ENCODE measurements at regions not wholly inside any gene's neighbourhood (a gene's known extent, or its start where the extent isn't known, plus 50 kb on each side); places are given as distances from the start of the nearest gene placed in this dataset.

DNA sequence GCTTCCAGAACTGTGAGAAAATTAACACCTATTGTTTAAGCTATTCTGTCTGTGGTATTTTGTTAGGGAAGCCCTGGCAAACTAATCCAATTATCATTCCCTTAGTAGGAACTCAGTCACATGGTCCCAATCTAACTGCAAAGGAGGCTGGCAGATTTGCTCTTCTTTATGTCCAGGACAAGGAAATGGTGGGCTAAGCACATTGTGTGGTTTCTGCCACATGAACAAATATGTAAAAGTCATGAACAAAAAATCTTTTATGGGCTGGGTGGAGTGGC lies 278.6 kb upstream of the RPL38 start:
- POLR2A ChIA-PET: no interaction called here
- DNase-seq (ENCODE audit: extremely low spot score): no peak
- TF ChIP-seq, protein P1, sequence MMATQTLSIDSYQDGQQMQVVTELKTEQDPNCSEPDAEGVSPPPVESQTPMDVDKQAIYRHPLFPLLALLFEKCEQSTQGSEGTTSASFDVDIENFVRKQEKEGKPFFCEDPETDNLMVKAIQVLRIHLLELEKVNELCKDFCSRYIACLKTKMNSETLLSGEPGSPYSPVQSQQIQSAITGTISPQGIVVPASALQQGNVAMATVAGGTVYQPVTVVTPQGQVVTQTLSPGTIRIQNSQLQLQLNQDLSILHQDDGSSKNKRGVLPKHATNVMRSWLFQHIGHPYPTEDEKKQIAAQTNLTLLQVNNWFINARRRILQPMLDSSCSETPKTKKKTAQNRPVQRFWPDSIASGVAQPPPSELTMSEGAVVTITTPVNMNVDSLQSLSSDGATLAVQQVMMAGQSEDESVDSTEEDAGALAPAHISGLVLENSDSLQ (IDR thresholded peaks at IDR 0.05): no peak
- TF ChIP-seq FOXM1 (IDR thresholded peaks at IDR 0.05; ENCODE audit: borderline replicate concordance) (no peak), SUZ12 (IDR thresholded peaks at IDR 0.05) (no peak), ELF4 (IDR thresholded peaks at IDR 0.05) (no peak), TARDBP (IDR thresholded peaks at IDR 0.05) (no peak), L3MBTL2 (conservative IDR thresholded peaks at IDR 0.05) (no peak), SP1 (IDR thresholded peaks at IDR 0.05) (no peak), BHLHE40 (IDR thresholded peaks at IDR 0.05; ENCODE audit: borderline replicate concordance) (no peak), FOXA1 (IDR thresholded peaks at IDR 0.05) (no peak), FOXK2 (IDR thresholded peaks at IDR 0.05) (no peak), NFRKB (IDR thresholded peaks at IDR 0.05) (no peak), ARNT (IDR thresholded peaks at IDR 0.05) (no peak), CTBP1 (IDR thresholded peaks at IDR 0.05; ENCODE audit: borderline replicate concordance) (no peak), ZNF384 (IDR thresholded peaks at IDR 0.05) (no peak), HDGF (IDR thresholded peaks at IDR 0.05; ENCODE audit: borderline replicate concordance) (no peak), LEF1 (IDR thresholded peaks at IDR 0.05; ENCODE audit: borderline replicate concordance) (no peak)
- CTCF ChIA-PET: no interaction called here

DNA sequence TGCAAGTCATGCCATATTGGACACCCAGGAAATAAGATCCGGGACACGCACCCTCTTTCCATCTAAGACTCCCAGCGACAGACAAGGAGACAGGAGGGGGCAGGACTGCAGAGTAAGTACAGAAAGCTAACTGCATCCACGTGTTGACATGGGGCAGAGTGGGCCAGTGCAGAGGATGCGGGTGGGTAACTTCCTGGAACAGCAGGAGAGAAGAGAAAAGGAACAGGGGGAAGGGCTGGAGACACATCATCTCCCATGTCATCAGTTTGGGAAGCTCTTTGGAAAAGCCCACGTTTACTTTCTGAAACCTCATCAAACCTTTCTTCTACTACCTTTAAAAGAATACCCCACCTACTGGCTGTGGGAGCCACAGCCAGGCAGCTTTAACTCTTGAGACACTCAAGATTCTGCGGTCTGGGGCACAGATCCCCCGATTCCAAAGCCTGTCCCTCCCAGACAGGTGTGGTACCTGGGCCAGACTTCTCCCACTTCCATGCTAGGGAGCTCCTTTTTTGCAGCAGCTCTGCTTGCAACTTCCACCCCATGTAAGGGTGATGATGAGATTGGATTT lies 273.5 kb upstream of the RPL38 start:
- no peak for TF ChIP-seq LEF1 (IDR thresholded peaks at IDR 0.05; ENCODE audit: borderline replicate concordance)
- no peak for TF ChIP-seq CTBP1 (IDR thresholded peaks at IDR 0.05; ENCODE audit: borderline replicate concordance)
- TF ChIP-seq SP1 (IDR thresholded peaks at IDR 0.05): no peak
- TF ChIP-seq, protein P1 (IDR thresholded peaks at IDR 0.05): no peak
- TF ChIP-seq ZNF384 (IDR thresholded peaks at IDR 0.05): no peak
- no peak for TF ChIP-seq FOXK2 (IDR thresholded peaks at IDR 0.05)
- TF ChIP-seq FOXM1 (IDR thresholded peaks at IDR 0.05; ENCODE audit: borderline replicate concordance): no peak
- TF ChIP-seq ELF4 (IDR thresholded peaks at IDR 0.05): no peak
- no peak for TF ChIP-seq FOXA1 (IDR thresholded peaks at IDR 0.05)
- no peak for TF ChIP-seq L3MBTL2 (conservative IDR thresholded peaks at IDR 0.05)
- no peak for TF ChIP-seq TARDBP (IDR thresholded peaks at IDR 0.05)
- ChIA-PET POLR2A (no interaction called here), CTCF (no interaction called here)
- no peak for DNase-seq (ENCODE audit: extremely low spot score)

DNA sequence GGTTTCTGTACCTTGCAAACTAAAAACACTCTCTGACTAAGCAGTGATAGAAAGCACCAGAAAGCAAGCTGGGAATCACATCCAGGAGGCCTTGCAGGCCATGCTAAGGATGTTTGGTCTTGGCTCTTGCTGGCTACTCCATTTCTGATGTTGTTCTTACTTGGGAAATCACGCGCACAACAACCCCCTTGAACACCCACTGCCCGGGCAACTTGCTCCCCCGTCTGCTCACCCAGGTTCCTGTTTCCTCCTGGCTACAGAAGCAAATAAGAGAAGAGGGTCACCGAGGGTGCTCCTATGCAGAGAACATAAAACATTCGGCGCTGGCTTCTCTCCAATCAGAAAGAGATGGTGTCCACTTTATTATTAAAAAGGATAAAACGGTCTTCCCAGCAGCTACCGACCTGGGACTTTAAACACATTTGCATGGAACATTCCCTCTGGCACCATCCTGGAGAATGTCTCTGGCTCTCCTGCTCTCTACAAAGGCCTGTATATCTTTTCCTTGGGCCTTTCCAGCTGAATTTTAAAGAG lies 271.2 kb upstream of the RPL38 start:
- DNase-seq (ENCODE audit: extremely low spot score): no peak

DNA sequence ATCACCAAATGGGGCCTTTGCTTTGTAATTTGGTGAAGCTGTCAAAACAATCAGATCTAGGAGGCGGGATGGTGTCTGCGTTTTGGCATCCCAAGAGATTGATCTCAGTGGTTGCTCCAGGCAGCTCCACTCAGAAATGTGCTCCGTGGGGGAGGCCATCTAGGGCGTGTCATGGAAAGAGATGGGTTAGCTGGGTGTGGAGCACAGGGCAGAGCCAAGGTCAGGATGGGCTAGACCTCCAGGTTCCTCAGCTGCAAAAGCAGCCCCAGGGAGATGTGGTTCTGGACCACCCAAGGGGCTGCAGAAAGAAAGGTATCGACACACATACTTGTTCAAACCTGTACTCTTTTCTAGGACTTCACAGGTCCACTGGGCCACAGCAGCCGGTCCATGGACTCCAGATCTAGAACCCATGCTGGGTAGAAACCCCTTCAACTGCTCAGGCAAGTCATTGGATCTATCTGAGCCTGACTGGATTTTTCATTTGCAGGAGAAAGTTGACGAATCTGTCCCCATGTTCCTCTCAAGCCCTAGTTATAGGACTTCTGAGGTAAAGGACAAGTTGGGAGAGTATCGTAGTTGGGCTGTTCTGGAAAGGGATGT lies 270.2 kb upstream of the RPL38 start:
- TF ChIP-seq HDGF (IDR thresholded peaks at IDR 0.05; ENCODE audit: borderline replicate concordance) (no peak), CTBP1 (IDR thresholded peaks at IDR 0.05; ENCODE audit: borderline replicate concordance) (no peak), FOXK2 (IDR thresholded peaks at IDR 0.05) (no peak), BHLHE40 (IDR thresholded peaks at IDR 0.05; ENCODE audit: borderline replicate concordance) (no peak), SP1 (IDR thresholded peaks at IDR 0.05) (no peak), SUZ12 (IDR thresholded peaks at IDR 0.05) (no peak), ZNF384 (IDR thresholded peaks at IDR 0.05) (no peak), FOXM1 (IDR thresholded peaks at IDR 0.05; ENCODE audit: borderline replicate concordance) (no peak), L3MBTL2 (conservative IDR thresholded peaks at IDR 0.05) (no peak), ELF4 (IDR thresholded peaks at IDR 0.05) (no peak), TARDBP (IDR thresholded peaks at IDR 0.05) (no peak), ARNT (IDR thresholded peaks at IDR 0.05) (no peak), FOXA1 (IDR thresholded peaks at IDR 0.05) (no peak), LEF1 (IDR thresholded peaks at IDR 0.05; ENCODE audit: borderline replicate concordance) (no peak), NFRKB (IDR thresholded peaks at IDR 0.05) (no peak)
- TF ChIP-seq, protein P1 (IDR thresholded peaks at IDR 0.05): no peak
- DNase-seq (ENCODE audit: extremely low spot score): no peak
- POLR2A ChIA-PET: interaction anchor here (0.6 kb wide), 1 partner anchor 884 kb away, joined by 3 read pairs; no protein-coding TSS in a partner anchor
- CTCF ChIA-PET: no interaction called here

More for the DNA sequence above, 271.2 kb upstream of the RPL38 start:
- ChIA-PET CTCF (no interaction called here), POLR2A (no interaction called here)
- TF ChIP-seq LEF1 (IDR thresholded peaks at IDR 0.05; ENCODE audit: borderline replicate concordance) (no peak), ELF4 (IDR thresholded peaks at IDR 0.05) (no peak), SUZ12 (IDR thresholded peaks at IDR 0.05) (no peak), FOXM1 (IDR thresholded peaks at IDR 0.05; ENCODE audit: borderline replicate concordance) (no peak), NFRKB (IDR thresholded peaks at IDR 0.05) (no peak), SP1 (IDR thresholded peaks at IDR 0.05) (no peak), ARNT (IDR thresholded peaks at IDR 0.05) (no peak), L3MBTL2 (conservative IDR thresholded peaks at IDR 0.05) (no peak), BHLHE40 (IDR thresholded peaks at IDR 0.05; ENCODE audit: borderline replicate concordance) (no peak), CTBP1 (IDR thresholded peaks at IDR 0.05; ENCODE audit: borderline replicate concordance) (no peak), ZNF384 (IDR thresholded peaks at IDR 0.05) (no peak), FOXK2 (IDR thresholded peaks at IDR 0.05) (no peak), TARDBP (IDR thresholded peaks at IDR 0.05) (no peak), FOXA1 (IDR thresholded peaks at IDR 0.05) (no peak), HDGF (IDR thresholded peaks at IDR 0.05; ENCODE audit: borderline replicate concordance) (no peak)
- TF ChIP-seq, protein P1 (IDR thresholded peaks at IDR 0.05): no peak

DNA sequence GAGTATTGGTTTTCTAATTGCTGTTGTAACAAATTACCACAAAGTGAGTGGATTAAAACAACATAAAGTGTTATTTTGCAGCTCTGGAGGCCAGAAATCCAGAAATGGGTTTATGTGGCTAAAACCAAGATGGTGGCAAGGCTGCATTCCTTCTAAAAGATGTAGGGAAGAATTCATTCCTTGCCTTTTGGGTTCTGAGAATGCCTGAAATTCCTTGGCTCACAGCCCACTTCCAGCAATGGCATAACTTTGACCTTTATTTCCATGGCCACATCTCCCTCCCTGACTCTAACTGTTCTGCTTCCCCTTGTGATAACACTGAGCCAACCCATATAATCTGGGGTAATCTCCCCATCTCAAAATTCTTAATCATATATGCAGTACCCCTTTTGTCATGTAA lies 269.6 kb upstream of the RPL38 start:
- DNase-seq (ENCODE audit: extremely low spot score): no peak
- POLR2A ChIA-PET: interaction anchor here (0.6 kb wide), 1 partner anchor 885 kb away, joined by 3 read pairs; no protein-coding TSS in a partner anchor
- TF ChIP-seq FOXA1 (IDR thresholded peaks at IDR 0.05) (no peak), SP1 (IDR thresholded peaks at IDR 0.05) (no peak), FOXK2 (IDR thresholded peaks at IDR 0.05) (no peak), ELF4 (IDR thresholded peaks at IDR 0.05) (no peak), SUZ12 (IDR thresholded peaks at IDR 0.05) (no peak), BHLHE40 (IDR thresholded peaks at IDR 0.05; ENCODE audit: borderline replicate concordance) (no peak), FOXM1 (IDR thresholded peaks at IDR 0.05; ENCODE audit: borderline replicate concordance) (no peak), ZNF384 (IDR thresholded peaks at IDR 0.05) (no peak)
- CTCF ChIA-PET: no interaction called here

Measured in HEK293T (cell line).